K562 (cell line): ENCODE measurements at regions not wholly inside any gene's neighbourhood (a gene's known extent, or its start where the extent isn't known, plus 50 kb on each side); places are given as distances from the start of the nearest gene placed in this dataset.
"Not testable (repeated sequence)": the region's sequence is repeated elsewhere in the genome, so short reads cannot be mapped to it uniquely, and the experiment has no call there.

Source experiments
- ATAC-seq: fragments of 200-7000 bp; cut with Tn5 transposase; 3 replicates; pipeline ENCODE4 v1.9.1; 2020; ENCODE audit warnings: moderate library complexity
- BruUV-seq: library from RNA; stranded (reverse); fragments of 400-500 nt; replicated peaks from 2 replicates; lab custom pipeline; 2021; lab: Mats Ljungman, UMichigan
- CTCF ChIA-PET: fragments of 300-600 bp; formaldehyde crosslinking; extraction: SDS; loops from one replicate; lab custom pipeline; 2021; ENCODE audit warnings: low intra/inter-chr PET ratio; lab: Yijun Ruan, JAX
- POLR2A ChIA-PET: fragments of 300-600, 350-650 bp; sonication (Branson Sonifier 250); formaldehyde crosslinking; extraction: SDS; loops from one replicate; lab custom pipeline; 2021; ENCODE audit warnings: antibody characterized with exemption, inconsistent platforms; lab: Yijun Ruan, JAX
- DNase-seq, 4 experiments: peaks; one replicate each; pipeline versions ENCODE4 v3.0.0 to v3.0.0-alpha.2; 2011 to 2018; ENCODE audit warnings: low spot score in 3 of 4, mixed read lengths in 3 of 4; ENCODE audit errors: extremely low read depth in 1 of 4
- FAIRE-seq: peaks from 2 replicates; lab custom pipeline; 2011; peaks lifted over from hg19 to GRCh38; lab: Jason Lieb, UNC
- H2AFZ ChIP-seq: 2 replicates; pipeline ENCODE4 v1.6.0; 2011; ENCODE audit warnings: low read depth, low read length, control low read depth, inconsistent platforms
- H3K27ac ChIP-seq: fragments of 200-600 bp; 3 replicates; pipeline ENCODE4 v1.8.0; 2011; ENCODE audit warnings: low read depth, mild to moderate bottlenecking, control low read depth, inconsistent platforms, low read length, moderate library complexity, mixed read lengths; ENCODE audit errors: extremely low read depth
- H3K27me3 ChIP-seq, 2 experiments: fragments of 300-600 bp in 1 of 2; 2 replicates in 1 of 2; 3 replicates in 1 of 2; pipeline versions ENCODE4 v1.6.0 to v1.8.0; 2011; ENCODE audit warnings: inconsistent platforms in 2 of 2, low read length in 2 of 2, mild to moderate bottlenecking in 1 of 2, mixed read lengths in 1 of 2, moderate library complexity in 1 of 2; ENCODE audit not compliant: control insufficient read depth in 2 of 2, insufficient read depth in 2 of 2
- H3K36me3 ChIP-seq: fragments of 300-600 bp; 3 replicates; pipeline ENCODE4 v1.8.0; 2011; ENCODE audit warnings: mild to moderate bottlenecking, low read length, inconsistent platforms; ENCODE audit not compliant: control insufficient read depth, insufficient read depth
- H3K4me1 ChIP-seq, 2 experiments: fragments of 200-600 bp in 1 of 2; replicated peaks in 1 of 2; 2 replicates in 1 of 2; 3 replicates in 1 of 2; pipeline versions ENCODE4 v1.5.1 to v1.8.0; 2011; ENCODE audit warnings: inconsistent platforms in 2 of 2, low read length in 2 of 2, mild to moderate bottlenecking in 1 of 2, mixed read lengths in 1 of 2, moderate library complexity in 1 of 2; ENCODE audit not compliant: control insufficient read depth in 2 of 2, insufficient read depth in 2 of 2
- H3K4me2 ChIP-seq: 2 replicates; pipeline ENCODE4 v1.6.1; 2011; ENCODE audit warnings: low read length, control low read depth, inconsistent platforms, mixed read lengths; ENCODE audit not compliant: insufficient read depth
- H3K4me3 ChIP-seq: fragments of 200-600 bp; sonication (generic), shearing (Covaris generic); 2 replicates; pipeline ENCODE4 v1.5.1; 2016; ENCODE audit warnings: control low read depth, inconsistent platforms
- H3K79me2 ChIP-seq: fragments of 200-600 bp; 3 replicates; pipeline ENCODE4 v1.8.0; 2011; ENCODE audit warnings: low read length, inconsistent platforms; ENCODE audit not compliant: control insufficient read depth, insufficient read depth
- H3K9ac ChIP-seq, 2 experiments: 2 replicates each; pipeline versions ENCODE4 v1.6.0 to v1.6.1; 2011; ENCODE audit warnings: low read depth in 2 of 2, low read length in 2 of 2, control low read depth in 1 of 2, inconsistent platforms in 1 of 2, mild to moderate bottlenecking in 1 of 2, mixed read lengths in 1 of 2; ENCODE audit not compliant: insufficient read depth in 1 of 2
- H3K9me1 ChIP-seq: one replicate; pipeline ENCODE4 v1.6.0; 2011; ENCODE audit warnings: inconsistent platforms, mild to moderate bottlenecking, low read length, moderate library complexity; ENCODE audit not compliant: control insufficient read depth, insufficient read depth
- H3K9me3 ChIP-seq: replicated peaks from 2 replicates; pipeline ENCODE4 v1.5.1; 2011; ENCODE audit warnings: low read depth, low read length, inconsistent platforms; ENCODE audit not compliant: control insufficient read depth, insufficient read depth
- H4K20me1 ChIP-seq: replicated peaks from 2 replicates; pipeline ENCODE4 v1.6.1; 2011; ENCODE audit warnings: low read length, inconsistent platforms, mixed read lengths; ENCODE audit not compliant: control insufficient read depth, insufficient read depth
- ATF3 ChIP-seq, 2 experiments: fragments of 450-650 bp in 1 of 2; sonication (generic) in 1 of 2; formaldehyde crosslinking in 1 of 2; IDR thresholded peaks in 1 of 2; conservative IDR thresholded peaks in 1 of 2; 2 replicates each; pipeline versions ENCODE4 v1.6.1 to v1.8.1; 2016 to 2023; ENCODE audit warnings: mild to moderate bottlenecking in 2 of 2, moderate library complexity in 2 of 2, inconsistent platforms in 1 of 2, missing genetic modification reagents in 1 of 2
- CCNT2 ChIP-seq: IDR thresholded peaks from 2 replicates; pipeline ENCODE4 v1.6.1; 2011; ENCODE audit warnings: borderline replicate concordance, low read depth, mild to moderate bottlenecking, moderate library complexity, mixed read lengths, low read length; ENCODE audit not compliant: insufficient read length; ENCODE audit errors: extremely low read depth
- KHSRP ChIP-seq: fragments of 450-650 bp; IDR thresholded peaks from 2 replicates; pipeline ENCODE4 v1.6.1; 2017
- RUNX1 ChIP-seq: sonication (generic); IDR thresholded peaks from 2 replicates; pipeline ENCODE4 v1.6.1; 2016; ENCODE audit warnings: antibody characterized with exemption, low read depth
- ZBTB40 ChIP-seq, 2 experiments: fragments of 450-650 bp in 1 of 2; sonication (generic) in 1 of 2; formaldehyde crosslinking in 1 of 2; IDR thresholded peaks; 2 replicates each; pipeline versions ENCODE4 v1.7.1 to v1.9.0; 2016 to 2022; ENCODE audit warnings: inconsistent platforms in 1 of 2, mild to moderate bottlenecking in 1 of 2, missing genetic modification reagents in 1 of 2
- ZFPM2 ChIP-seq: fragments of 250-450 bp; sonication (Bioruptor Pico); IDR thresholded peaks from 2 replicates; pipeline ENCODE4 v1.5.1; 2022; ENCODE audit warnings: mild to moderate bottlenecking
- WGBS: fragments of 100-300 bp; shearing (Covaris generic); methylation state at CpG from one replicate; pipeline ENCODE4 v1.1.6; 2016; ENCODE audit warnings: low coverage, mixed read lengths; ENCODE audit not compliant: insufficient coverage; ENCODE audit errors: missing lambda C conversion rate; 5-methylcytosine and 5-hydroxymethylcytosine counted together
- in situ Hi-C: fragments of 300-500 bp; cut with MboI; formaldehyde crosslinking; loops from 4 replicates; pipeline ENCODE4 v1.15.0; 2018; ENCODE audit warnings: inconsistent platforms, mixed read lengths
- intact Hi-C: fragments of 100-400 bp; cut with micrococcal nuclease; formaldehyde crosslinking; loops from 2 replicates; pipeline ENCODE4 v1.14.2; 2022

DNA sequence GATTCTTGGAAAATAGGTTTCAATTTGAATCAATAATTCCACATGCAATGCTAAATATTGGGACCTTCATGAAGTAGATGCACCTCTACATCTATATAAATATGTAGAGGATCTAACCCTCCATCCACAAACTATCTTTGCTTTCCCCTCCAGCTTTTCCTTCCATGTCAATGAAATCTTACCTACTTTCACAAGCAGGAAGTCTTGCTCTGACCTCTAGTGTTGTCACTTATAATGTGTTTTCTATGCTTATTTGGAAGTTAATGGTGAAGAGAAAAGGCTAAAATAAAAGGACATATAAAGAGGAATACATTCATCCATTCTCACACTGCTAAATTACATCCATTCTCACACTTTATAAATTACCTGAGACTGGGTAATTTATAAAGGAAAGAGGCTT is 472.7 kb upstream of the DIAPH2 start (continued):
- TF ChIP-seq ZBTB40 (IDR thresholded peaks at IDR 0.05) = no peak
- TF ChIP-seq ZBTB40 (CRISPR knock-in tag; IDR thresholded peaks at IDR 0.05) = no peak
- TF ChIP-seq ATF3 (IDR thresholded peaks at IDR 0.05) = no peak
- no peak for TF ChIP-seq ATF3 (CRISPR knock-in tag; conservative IDR thresholded peaks at IDR 0.05)
- TF ChIP-seq RUNX1 = no peak
- no peak for TF ChIP-seq CCNT2
- TF ChIP-seq KHSRP = no peak
- TF ChIP-seq ZFPM2 (CRISPR knock-in tag) = no peak

DNA sequence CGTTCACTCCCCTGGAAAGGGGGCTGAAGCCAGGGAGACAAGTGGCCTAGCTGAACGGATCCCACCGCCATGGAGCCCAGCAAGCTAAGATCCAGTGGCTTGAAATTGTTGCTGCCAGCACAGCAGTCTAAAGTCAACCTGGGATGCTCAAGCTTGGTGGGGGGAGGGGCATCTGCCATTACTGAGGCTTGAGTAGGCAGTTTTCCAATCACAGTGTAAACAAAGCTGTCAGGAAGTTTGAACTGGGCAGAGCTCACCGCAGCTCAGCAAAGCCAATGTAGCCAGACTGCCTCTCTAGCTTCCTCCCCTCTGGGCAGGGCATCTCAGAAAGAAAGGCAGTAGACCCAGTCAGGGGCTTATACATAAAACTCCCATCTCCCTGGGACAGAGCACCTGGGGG is 470.0 kb upstream of the DIAPH2 start:
- H3K9me1 ChIP-seq, H4K20me1 ChIP-seq, DNase-seq, H3K4me2 ChIP-seq, H3K4me3 ChIP-seq, BruUV-seq, POLR2A ChIA-PET, ATAC-seq, H3K9ac ChIP-seq, in situ Hi-C loops, H3K27ac ChIP-seq, H2AFZ ChIP-seq, CTCF ChIA-PET, FAIRE-seq, H3K27me3 ChIP-seq, H3K9me3 ChIP-seq, intact Hi-C loops, H3K79me2 ChIP-seq, H3K36me3 ChIP-seq, H3K4me1 ChIP-seq: not testable (repeated sequence)
- 4% methylated on average over 4 of the region's 4 CpGs for WGBS
